K562 (cell line): ENCODE measurements at regions not wholly inside any gene's neighbourhood (a gene's known extent, or its start where the extent isn't known, plus 50 kb on each side); places are given as distances from the start of the nearest gene placed in this dataset.

Source experiments
- ATAC-seq: fragments of 200-7000 bp; cut with Tn5 transposase; 3 replicates; pipeline ENCODE4 v1.9.1; 2020; ENCODE audit warnings: moderate library complexity
- BruUV-seq: library from RNA; stranded (reverse); fragments of 400-500 nt; replicated peaks from 2 replicates; lab custom pipeline; 2021; lab: Mats Ljungman, UMichigan
- CTCF ChIA-PET: fragments of 300-600 bp; formaldehyde crosslinking; extraction: SDS; loops from one replicate; lab custom pipeline; 2021; ENCODE audit warnings: low intra/inter-chr PET ratio; lab: Yijun Ruan, JAX
- POLR2A ChIA-PET: fragments of 300-600, 350-650 bp; sonication (Branson Sonifier 250); formaldehyde crosslinking; extraction: SDS; loops from one replicate; lab custom pipeline; 2021; ENCODE audit warnings: antibody characterized with exemption, inconsistent platforms; lab: Yijun Ruan, JAX
- DNase-seq, 4 experiments: peaks; one replicate each; pipeline versions ENCODE4 v3.0.0 to v3.0.0-alpha.2; 2011 to 2018; ENCODE audit warnings: low spot score in 3 of 4, mixed read lengths in 3 of 4; ENCODE audit errors: extremely low read depth in 1 of 4
- FAIRE-seq: peaks from 2 replicates; lab custom pipeline; 2011; peaks lifted over from hg19 to GRCh38; lab: Jason Lieb, UNC
- H2AFZ ChIP-seq: 2 replicates; pipeline ENCODE4 v1.6.0; 2011; ENCODE audit warnings: low read depth, low read length, control low read depth, inconsistent platforms
- H3K27ac ChIP-seq: fragments of 200-600 bp; 3 replicates; pipeline ENCODE4 v1.8.0; 2011; ENCODE audit warnings: low read depth, mild to moderate bottlenecking, control low read depth, inconsistent platforms, low read length, moderate library complexity, mixed read lengths; ENCODE audit errors: extremely low read depth
- H3K27me3 ChIP-seq, 2 experiments: fragments of 300-600 bp in 1 of 2; 2 replicates in 1 of 2; 3 replicates in 1 of 2; pipeline versions ENCODE4 v1.6.0 to v1.8.0; 2011; ENCODE audit warnings: inconsistent platforms in 2 of 2, low read length in 2 of 2, mild to moderate bottlenecking in 1 of 2, mixed read lengths in 1 of 2, moderate library complexity in 1 of 2; ENCODE audit not compliant: control insufficient read depth in 2 of 2, insufficient read depth in 2 of 2
- H3K36me3 ChIP-seq: fragments of 300-600 bp; 3 replicates; pipeline ENCODE4 v1.8.0; 2011; ENCODE audit warnings: mild to moderate bottlenecking, low read length, inconsistent platforms; ENCODE audit not compliant: control insufficient read depth, insufficient read depth
- H3K4me1 ChIP-seq, 2 experiments: fragments of 200-600 bp in 1 of 2; replicated peaks in 1 of 2; 2 replicates in 1 of 2; 3 replicates in 1 of 2; pipeline versions ENCODE4 v1.5.1 to v1.8.0; 2011; ENCODE audit warnings: inconsistent platforms in 2 of 2, low read length in 2 of 2, mild to moderate bottlenecking in 1 of 2, mixed read lengths in 1 of 2, moderate library complexity in 1 of 2; ENCODE audit not compliant: control insufficient read depth in 2 of 2, insufficient read depth in 2 of 2
- H3K4me2 ChIP-seq: 2 replicates; pipeline ENCODE4 v1.6.1; 2011; ENCODE audit warnings: low read length, control low read depth, inconsistent platforms, mixed read lengths; ENCODE audit not compliant: insufficient read depth
- H3K4me3 ChIP-seq: fragments of 200-600 bp; sonication (generic), shearing (Covaris generic); 2 replicates; pipeline ENCODE4 v1.5.1; 2016; ENCODE audit warnings: control low read depth, inconsistent platforms
- H3K79me2 ChIP-seq: fragments of 200-600 bp; 3 replicates; pipeline ENCODE4 v1.8.0; 2011; ENCODE audit warnings: low read length, inconsistent platforms; ENCODE audit not compliant: control insufficient read depth, insufficient read depth
- H3K9ac ChIP-seq, 2 experiments: 2 replicates each; pipeline versions ENCODE4 v1.6.0 to v1.6.1; 2011; ENCODE audit warnings: low read depth in 2 of 2, low read length in 2 of 2, control low read depth in 1 of 2, inconsistent platforms in 1 of 2, mild to moderate bottlenecking in 1 of 2, mixed read lengths in 1 of 2; ENCODE audit not compliant: insufficient read depth in 1 of 2
- H3K9me1 ChIP-seq: one replicate; pipeline ENCODE4 v1.6.0; 2011; ENCODE audit warnings: inconsistent platforms, mild to moderate bottlenecking, low read length, moderate library complexity; ENCODE audit not compliant: control insufficient read depth, insufficient read depth
- H3K9me3 ChIP-seq: replicated peaks from 2 replicates; pipeline ENCODE4 v1.5.1; 2011; ENCODE audit warnings: low read depth, low read length, inconsistent platforms; ENCODE audit not compliant: control insufficient read depth, insufficient read depth
- H4K20me1 ChIP-seq: replicated peaks from 2 replicates; pipeline ENCODE4 v1.6.1; 2011; ENCODE audit warnings: low read length, inconsistent platforms, mixed read lengths; ENCODE audit not compliant: control insufficient read depth, insufficient read depth
- ARID2 ChIP-seq: fragments of 450-650 bp; IDR thresholded peaks from 2 replicates; pipeline ENCODE4 v1.6.1; 2017; ENCODE audit warnings: antibody characterized with exemption, mild to moderate bottlenecking
- CAMTA2 ChIP-seq: fragments of 250-450 bp; sonication (Bioruptor Pico); conservative IDR thresholded peaks from 2 replicates; pipeline ENCODE4 v1.5.1; 2022
- CSDE1 ChIP-seq, 2 experiments: fragments of 450-650 bp; IDR thresholded peaks; 2 replicates each; pipeline ENCODE4 v1.6.1; 2016; ENCODE audit warnings: mild to moderate bottlenecking in 1 of 2
- FOXJ2 ChIP-seq: fragments of 200-800 bp; sonication (Bioruptor generic); IDR thresholded peaks from 2 replicates; pipeline ENCODE4 v1.6.1; 2016; ENCODE audit warnings: missing genetic modification characterization, missing compliant biosample characterization
- HNRNPH1 ChIP-seq: fragments of 200-400 bp; formaldehyde crosslinking; optimal IDR thresholded peaks from 2 replicates; pipeline ENCODE3; 2017; ENCODE audit warnings: low read depth, mild to moderate bottlenecking, low read length, moderate library complexity
- HNRNPL ChIP-seq: fragments of 200-400 bp; formaldehyde crosslinking; IDR thresholded peaks from 2 replicates; pipeline ENCODE4 v1.6.1; 2017; ENCODE audit warnings: low read depth, mild to moderate bottlenecking, low read length
- KHSRP ChIP-seq: fragments of 450-650 bp; IDR thresholded peaks from 2 replicates; pipeline ENCODE4 v1.6.1; 2017
- MTA2 ChIP-seq: fragments of 450-650 bp; IDR thresholded peaks from 2 replicates; pipeline ENCODE4 v1.6.1; 2016; ENCODE audit warnings: low read depth
- NUFIP1 ChIP-seq: fragments of 450-650 bp; IDR thresholded peaks from 2 replicates; pipeline ENCODE4 v1.6.1; 2018; ENCODE audit not compliant: partially characterized antibody
- PCBP2 ChIP-seq: fragments of 200-400 bp; formaldehyde crosslinking; IDR thresholded peaks from 2 replicates; pipeline ENCODE4 v1.6.1; 2018; ENCODE audit warnings: low read length, low read depth, mild to moderate bottlenecking, moderate library complexity; ENCODE audit not compliant: poor library complexity, severe bottlenecking
- RB1 ChIP-seq: fragments of 450-650 bp; IDR thresholded peaks from 2 replicates; pipeline ENCODE4 v1.6.1; 2017; ENCODE audit warnings: low read depth, mild to moderate bottlenecking
- SIX5 ChIP-seq, 2 experiments: IDR thresholded peaks; 2 replicates each; pipeline ENCODE4 v1.6.1; 2011; ENCODE audit warnings: low read length in 2 of 2, borderline replicate concordance in 1 of 2, low read depth in 1 of 2, mild to moderate bottlenecking in 1 of 2, moderate library complexity in 1 of 2; ENCODE audit not compliant: insufficient read depth in 1 of 2
- SREBF2 ChIP-seq: sonication (generic); formaldehyde crosslinking; IDR thresholded peaks from 2 replicates; pipeline ENCODE4 v1.4.0; 2020; ENCODE audit warnings: mild to moderate bottlenecking, missing genetic modification reagents
- TRIM24 ChIP-seq, 2 experiments: fragments of 450-650 bp; IDR thresholded peaks; 2 replicates each; pipeline ENCODE4 v1.6.1; 2016
- TSHZ1 ChIP-seq: fragments of 250-450 bp; sonication (Bioruptor Pico); IDR thresholded peaks from 2 replicates; pipeline ENCODE4 v1.4.0; 2020; ENCODE audit warnings: mild to moderate bottlenecking, moderate library complexity
- ZNF224 ChIP-seq: sonication (generic); formaldehyde crosslinking; IDR thresholded peaks from 2 replicates; pipeline ENCODE4 v1.8.0; 2022; ENCODE audit warnings: mild to moderate bottlenecking, missing genetic modification reagents
- ZNF395 ChIP-seq: fragments of 200-800 bp; sonication (Bioruptor generic); IDR thresholded peaks from 2 replicates; pipeline ENCODE4 v1.6.1; 2017; ENCODE audit warnings: missing genetic modification characterization, missing compliant biosample characterization
- WGBS: fragments of 100-300 bp; shearing (Covaris generic); methylation state at CpG from one replicate; pipeline ENCODE4 v1.1.6; 2016; ENCODE audit warnings: low coverage, mixed read lengths; ENCODE audit not compliant: insufficient coverage; ENCODE audit errors: missing lambda C conversion rate; 5-methylcytosine and 5-hydroxymethylcytosine counted together
- in situ Hi-C: fragments of 300-500 bp; cut with MboI; formaldehyde crosslinking; loops from 4 replicates; pipeline ENCODE4 v1.15.0; 2018; ENCODE audit warnings: inconsistent platforms, mixed read lengths
- intact Hi-C: fragments of 100-400 bp; cut with micrococcal nuclease; formaldehyde crosslinking; loops from 2 replicates; pipeline ENCODE4 v1.14.2; 2022
- TF ChIP-seq, protein P1 (sequence below): IDR thresholded peaks from 2 replicates; pipeline ENCODE4 v1.6.1; 2012; ENCODE audit warnings: low read depth, low read length, improper control_type of control experiment, borderline replicate concordance

GRCh38 chr2:19800796-19801195 lies 101.0 kb downstream of the TTC32 start:
- TF ChIP-seq FOXJ2 (tag): no peak
- TF ChIP-seq HNRNPH1: no peak
- no peak for TF ChIP-seq SIX5 (IDR thresholded peaks at IDR 0.05; ENCODE audit: borderline replicate concordance in 1 of 2, insufficient read depth in 1 of 2, low read depth in 1 of 2, low read length in 2 of 2)
- TF ChIP-seq ZNF395 (CRISPR knock-in tag): no peak
- no peak for TF ChIP-seq ZNF224 (CRISPR knock-in tag)
- no peak for TF ChIP-seq HNRNPL
- no peak for TF ChIP-seq CSDE1 (IDR thresholded peaks at IDR 0.05)
- TF ChIP-seq KHSRP: no peak
- no peak for TF ChIP-seq RB1
- no peak for TF ChIP-seq MTA2
- TF ChIP-seq NUFIP1: no peak
- TF ChIP-seq, protein P1, sequence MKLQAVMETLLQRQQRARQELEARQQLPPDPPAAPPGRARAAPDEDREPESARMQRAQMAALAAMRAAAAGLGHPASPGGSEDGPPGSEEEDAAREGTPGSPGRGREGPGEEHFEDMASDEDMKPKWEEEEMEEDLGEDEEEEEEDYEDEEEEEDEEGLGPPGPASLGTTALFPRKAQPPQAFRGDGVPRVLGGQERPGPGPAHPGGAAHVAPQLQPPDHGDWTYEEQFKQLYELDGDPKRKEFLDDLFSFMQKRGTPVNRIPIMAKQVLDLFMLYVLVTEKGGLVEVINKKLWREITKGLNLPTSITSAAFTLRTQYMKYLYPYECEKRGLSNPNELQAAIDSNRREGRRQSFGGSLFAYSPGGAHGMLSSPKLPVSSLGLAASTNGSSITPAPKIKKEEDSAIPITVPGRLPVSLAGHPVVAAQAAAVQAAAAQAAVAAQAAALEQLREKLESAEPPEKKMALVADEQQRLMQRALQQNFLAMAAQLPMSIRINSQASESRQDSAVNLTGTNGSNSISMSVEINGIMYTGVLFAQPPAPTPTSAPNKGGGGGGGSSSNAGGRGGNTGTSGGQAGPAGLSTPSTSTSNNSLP: no peak
- TF ChIP-seq TRIM24 (IDR thresholded peaks at IDR 0.05): no peak
- TF ChIP-seq ARID2: no peak
- TF ChIP-seq CAMTA2 (CRISPR knock-in tag): no peak
- no peak for TF ChIP-seq SREBF2 (CRISPR knock-in tag)
- TF ChIP-seq PCBP2: no peak
- no peak for TF ChIP-seq TSHZ1 (CRISPR knock-in tag)
- WGBS: 13% methylated on average over 5 of the region's 5 CpGs
- Histone ChIP-seq H2AFZ (no peak overlapping the region), H3K9ac (no peak overlapping the region), H3K9me1 (no peaks in the 10 kb centered on the region), H3K27ac (no peak overlapping the region), H3K4me3 (no peak overlapping the region), H3K4me2 (no peak overlapping the region), H3K36me3 (no peaks in the 10 kb centered on the region), H3K9me3 (no peaks in the 10 kb centered on the region), H3K4me1 (peaks cover 0 to 3% of the 10 kb centered on the region in 2 experiments; a peak in 1 of 5 replicates), H3K79me2 (no peaks in the 10 kb centered on the region), H3K27me3 (peaks cover 0 to 63% of the 10 kb centered on the region in 2 experiments; a peak in 3 of 5 replicates), H4K20me1 (0 out of 2 replicates have a peak, but pooled peaks cover 4% of the 10 kb centered on the region)
- no TSS peak for BruUV-seq
- ChIA-PET POLR2A (no interaction called here), CTCF (no interaction called here)
- intact Hi-C loops: no loop called here
- DNase-seq (no peak), ATAC-seq (no peak), FAIRE-seq (no peak)
- in situ Hi-C loops: no loop called here
